Left ventricle myocardium inferior (tissue), 1 donor: ENCODE measurements at regions not wholly inside any gene's neighbourhood (a gene's known extent, or its start where the extent isn't known, plus 50 kb on each side); places are given as distances from the start of the nearest gene placed in this dataset.
"Not testable (repeated sequence)": the region's sequence is repeated elsewhere in the genome, so short reads cannot be mapped to it uniquely, and the experiment has no call there.

ENCODE experiments used
- DNase-seq: peaks from one replicate; pipeline ENCODE4 v3.0.0-alpha.2; 2020
- H3K27ac ChIP-seq: fragments of 200-600 bp; replicated peaks from 2 replicates; pipeline ENCODE4 v1.8.0; 2021
- H3K27me3 ChIP-seq: fragments of 200-600 bp; 2 replicates; pipeline ENCODE4 v1.8.0; 2021; ENCODE audit warnings: low read depth
- H3K36me3 ChIP-seq: fragments of 200-600 bp; 2 replicates; pipeline ENCODE4 v1.8.0; 2021
- H3K4me1 ChIP-seq: fragments of 200-600 bp; 2 replicates; pipeline ENCODE4 v1.8.0; 2021
- H3K4me3 ChIP-seq: fragments of 200-600 bp; 2 replicates; pipeline ENCODE4 v1.8.0; 2021; ENCODE audit warnings: mild to moderate bottlenecking, moderate library complexity
- H3K9me3 ChIP-seq: fragments of 200-600 bp; replicated peaks from 2 replicates; pipeline ENCODE4 v1.8.0; 2021
- CTCF ChIP-seq: fragments of 200-600 bp; IDR thresholded peaks from 2 replicates; pipeline ENCODE4 v1.8.0; 2021; ENCODE audit warnings: antibody characterized with exemption, mild to moderate bottlenecking, borderline replicate concordance
- intact Hi-C: fragments of 100-400 bp; cut with micrococcal nuclease; formaldehyde crosslinking; loops from one replicate; pipeline ENCODE4 v1.11.0; 2022
- donor health status: DM: no; HTN: yes; CAD: no; lungs with severe emphysema.

- H3K4me1 ChIP-seq: no peaks in the 10 kb centered on the region
- peaks cover 32% of the 10 kb centered on the region for H3K27me3 ChIP-seq
- peaks cover 8% of the 10 kb centered on the region for H3K9me3 ChIP-seq
- no peak for TF ChIP-seq CTCF
- intact Hi-C loops: no loop called here
- no peak overlapping the region for H3K27ac ChIP-seq
- DNase-seq: no peak
- no peak overlapping the region for H3K4me3 ChIP-seq
- H3K36me3 ChIP-seq: no peaks in the 10 kb centered on the region
Observed at GRCh38 chr19:56919308-56919995, 78.9 kb upstream of the PEG3 start.

GRCh38 chr19:56926094-56926493 lies 85.6 kb upstream of the PEG3 start:
- H3K36me3 ChIP-seq, intact Hi-C loops, H3K4me1 ChIP-seq, H3K27ac ChIP-seq, H3K27me3 ChIP-seq, DNase-seq, H3K4me3 ChIP-seq: not testable (repeated sequence)
- H3K9me3 ChIP-seq: peaks cover 16% of the 10 kb centered on the region

- intact Hi-C loops: no loop called here
- DNase-seq: no peak
- Histone ChIP-seq H3K4me3 (no peak overlapping the region), H3K36me3 (no peaks in the 10 kb centered on the region), H3K4me1 (no peaks in the 10 kb centered on the region), H3K27me3 (peaks cover 4% of the 10 kb centered on the region), H3K27ac (no peak overlapping the region), H3K9me3 (peaks cover 16% of the 10 kb centered on the region)
- TF ChIP-seq CTCF: no peak
Observed at GRCh38 chr19:56927294-56927693, 86.8 kb upstream of the PEG3 start.

GRCh38 chr19:56927791-56928207 lies 87.3 kb upstream of the PEG3 start:
- Histone ChIP-seq H3K4me3 (no peak overlapping the region), H3K27ac (no peak overlapping the region), H3K4me1 (no peaks in the 10 kb centered on the region), H3K27me3 (peaks cover 4% of the 10 kb centered on the region), H3K9me3 (peaks cover 16% of the 10 kb centered on the region), H3K36me3 (no peaks in the 10 kb centered on the region)
- DNase-seq: no peak
- TF ChIP-seq CTCF: no peak
- intact Hi-C loops: no loop called here

- TF ChIP-seq CTCF: no peak
- Histone ChIP-seq H3K9me3 (peaks cover 10% of the 10 kb centered on the region), H3K27ac (no peak overlapping the region), H3K27me3 (peaks cover 4% of the 10 kb centered on the region), H3K4me3 (no peak overlapping the region), H3K4me1 (no peaks in the 10 kb centered on the region), H3K36me3 (no peaks in the 10 kb centered on the region)
- DNase-seq: no peak
- intact Hi-C loops: no loop called here
Observed at GRCh38 chr19:56930647-56931535, 90.4 kb upstream of the PEG3 start.
